ENCODE measurements at regions not wholly inside any gene's neighbourhood (a gene's known extent, or its start where the extent isn't known, plus 50 kb on each side); places are given as distances from the start of the nearest gene placed in this dataset.

- TF ChIP-seq POLR2A (IDR thresholded peaks at IDR 0.05) (no peak), CTCF (IDR thresholded peaks at IDR 0.05) (no peak), POLR2AphosphoS5 (IDR thresholded peaks at IDR 0.05) (no peak)
These were observed 306.7 kb downstream of the RNF144B start for GRCh38 chr6:18693881-18694280.

Measured in sigmoid colon (tissue), 4 donors.